Astrocyte of the cerebellum (primary cell): ENCODE measurements at regions not wholly inside any gene's neighbourhood (a gene's known extent, or its start where the extent isn't known, plus 50 kb on each side); places are given as distances from the start of the nearest gene placed in this dataset.

Experiments
- DNase-seq: peaks from one replicate; pipeline ENCODE4 v3.0.0-alpha.2; 2011; ENCODE audit warnings: low read depth
- H3K4me3 ChIP-seq: 2 replicates; pipeline ENCODE4 v1.5.1; 2011; ENCODE audit warnings: mild to moderate bottlenecking, low read depth, low read length, moderate library complexity
- in situ Hi-C: cut with HindIII; loops from 2 replicates; pipeline ENCODE4 v1.10.0; 2017; ENCODE audit warnings: low sequenced_read_pairs
- TF ChIP-seq, protein P1 (sequence below): IDR thresholded peaks from 2 replicates; pipeline ENCODE4 v1.5.1; 2012; ENCODE audit warnings: low read length, low read depth, moderate library complexity, mild to moderate bottlenecking; ENCODE audit errors: missing control alignments

DNA sequence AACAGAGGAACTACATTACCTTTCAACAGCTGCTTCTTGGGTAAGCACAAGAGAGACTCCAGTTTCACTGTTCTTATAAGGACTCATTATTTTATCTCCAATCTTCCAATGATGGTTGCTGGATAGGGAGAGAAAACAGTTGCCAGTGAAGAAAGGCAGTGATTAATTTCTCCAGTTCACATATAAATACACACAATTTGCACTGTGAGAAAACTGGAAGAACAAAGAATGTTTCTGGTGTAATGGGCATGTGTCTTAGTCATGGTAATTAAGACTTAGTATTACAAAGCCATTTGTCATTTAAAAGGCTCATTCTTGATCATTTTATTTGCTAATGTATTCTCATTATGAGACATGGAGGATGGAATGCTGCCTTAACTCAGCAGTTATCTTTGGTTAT, 78.0 kb upstream of the FAR2 start:
- no peak for DNase-seq
- TF ChIP-seq, protein P1, sequence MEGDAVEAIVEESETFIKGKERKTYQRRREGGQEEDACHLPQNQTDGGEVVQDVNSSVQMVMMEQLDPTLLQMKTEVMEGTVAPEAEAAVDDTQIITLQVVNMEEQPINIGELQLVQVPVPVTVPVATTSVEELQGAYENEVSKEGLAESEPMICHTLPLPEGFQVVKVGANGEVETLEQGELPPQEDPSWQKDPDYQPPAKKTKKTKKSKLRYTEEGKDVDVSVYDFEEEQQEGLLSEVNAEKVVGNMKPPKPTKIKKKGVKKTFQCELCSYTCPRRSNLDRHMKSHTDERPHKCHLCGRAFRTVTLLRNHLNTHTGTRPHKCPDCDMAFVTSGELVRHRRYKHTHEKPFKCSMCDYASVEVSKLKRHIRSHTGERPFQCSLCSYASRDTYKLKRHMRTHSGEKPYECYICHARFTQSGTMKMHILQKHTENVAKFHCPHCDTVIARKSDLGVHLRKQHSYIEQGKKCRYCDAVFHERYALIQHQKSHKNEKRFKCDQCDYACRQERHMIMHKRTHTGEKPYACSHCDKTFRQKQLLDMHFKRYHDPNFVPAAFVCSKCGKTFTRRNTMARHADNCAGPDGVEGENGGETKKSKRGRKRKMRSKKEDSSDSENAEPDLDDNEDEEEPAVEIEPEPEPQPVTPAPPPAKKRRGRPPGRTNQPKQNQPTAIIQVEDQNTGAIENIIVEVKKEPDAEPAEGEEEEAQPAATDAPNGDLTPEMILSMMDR, result no peak

DNA sequence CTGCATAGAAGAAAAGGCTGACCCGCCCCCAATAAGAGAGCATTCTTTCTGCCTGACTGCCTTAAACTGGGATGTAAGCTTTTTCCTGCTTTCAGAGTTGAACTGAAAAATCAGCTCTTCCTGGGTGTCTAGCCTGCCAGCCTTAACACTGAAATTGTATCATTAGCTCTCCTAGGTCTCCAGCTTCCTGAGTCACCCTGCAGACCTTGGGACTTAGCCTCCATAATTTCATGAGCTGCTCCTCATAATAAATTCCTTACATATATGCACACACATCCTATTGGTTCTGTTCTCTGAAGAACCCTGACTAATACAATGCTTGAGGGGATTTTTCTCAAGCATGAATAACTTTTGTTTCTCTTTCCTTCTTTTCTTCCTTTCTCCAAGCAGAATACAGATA, 76.4 kb upstream of the FAR2 start:
- in situ Hi-C loops, result loop anchor here (5.0 kb wide), 1 partner anchor 45 kb away; no protein-coding TSS in a partner anchor
- no peak overlapping the region for H3K4me3 ChIP-seq
- no peak for DNase-seq
- TF ChIP-seq, protein P1, result no peak

More for the DNA sequence above, 78.0 kb upstream of the FAR2 start:
- in situ Hi-C loops, result loop anchor here (5.0 kb wide), 1 partner anchor 46 kb away; no protein-coding TSS in a partner anchor
- no peak overlapping the region for H3K4me3 ChIP-seq

DNA sequence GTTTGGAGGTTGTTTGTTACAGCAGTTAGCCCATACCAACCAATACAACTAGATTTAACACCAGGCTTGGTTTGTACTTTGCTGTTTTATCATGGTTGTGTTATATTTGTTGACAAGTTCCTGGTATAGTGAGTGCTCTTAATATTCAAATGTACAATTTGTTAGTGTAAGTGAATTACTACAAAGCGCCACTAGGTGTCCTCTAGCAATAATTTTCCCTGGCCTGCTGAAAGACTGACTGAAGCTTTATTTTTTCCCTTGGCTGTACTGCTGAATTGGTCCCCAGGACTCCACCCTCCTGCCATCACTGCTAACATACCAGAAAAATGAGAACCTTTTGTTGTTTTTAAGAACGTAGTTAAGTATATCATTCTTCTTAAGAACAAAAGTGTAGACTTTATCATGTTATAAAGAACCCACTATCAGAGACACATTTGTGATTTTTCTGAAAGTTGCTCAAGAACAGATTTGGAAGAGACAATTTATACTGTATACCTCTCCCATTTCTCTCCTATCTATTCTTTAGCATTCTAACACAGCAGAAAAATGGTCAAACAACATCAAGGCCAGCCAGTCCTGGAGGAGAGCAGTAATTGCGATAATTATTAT, 75.3 kb upstream of the FAR2 start:
- peak; percentile 27 for DNase-seq
- TF ChIP-seq, protein P1, result peak; percentile 64
- in situ Hi-C loops, result loop anchor here (5.0 kb wide), 1 partner anchor 44 kb away; no protein-coding TSS in a partner anchor
- H3K4me3 ChIP-seq, result no peak overlapping the region

DNA sequence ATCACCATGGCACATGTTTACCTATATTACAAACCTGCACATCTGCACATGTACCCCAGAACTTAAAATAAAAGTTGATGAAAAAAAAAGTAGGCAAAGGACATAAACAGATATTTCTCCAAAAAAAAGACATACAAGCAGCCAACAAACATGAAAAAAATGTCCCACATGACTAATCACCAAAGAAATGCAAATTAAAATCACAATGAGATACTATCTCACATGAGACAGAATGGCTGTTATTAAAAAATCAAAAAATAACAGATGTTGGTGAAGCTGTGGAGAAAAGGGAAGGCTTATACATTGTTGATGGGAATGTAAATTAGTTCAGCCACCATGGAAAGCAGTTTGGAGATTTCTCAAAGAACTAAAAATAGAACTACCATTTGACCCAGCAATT, 68.0 kb upstream of the FAR2 start:
- TF ChIP-seq, protein P1, result no peak
- in situ Hi-C loops, result no loop called here
- DNase-seq, result no peak
- no peak overlapping the region for H3K4me3 ChIP-seq

DNA sequence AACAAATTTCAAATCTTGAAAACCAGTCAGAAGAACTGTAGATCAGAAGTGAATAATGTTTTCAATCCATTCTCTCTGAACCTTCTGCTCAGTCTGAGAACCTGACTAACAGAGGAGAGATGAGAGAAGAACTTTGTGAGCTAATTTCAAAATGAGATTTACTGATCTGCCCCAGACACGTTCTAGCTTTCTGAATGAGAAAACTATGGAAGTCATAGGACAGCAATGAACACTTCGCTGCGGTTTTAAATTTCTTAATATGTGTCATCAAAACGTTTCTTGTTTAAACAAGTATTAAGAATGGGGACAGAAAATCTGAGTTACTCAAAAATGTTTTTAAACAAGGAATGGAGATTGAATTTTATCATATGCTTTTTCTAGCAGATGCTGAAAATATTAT, 66.6 kb upstream of the FAR2 start:
- TF ChIP-seq, protein P1, result no peak
- in situ Hi-C loops, result no loop called here
- no peak overlapping the region for H3K4me3 ChIP-seq
- no peak for DNase-seq

DNA sequence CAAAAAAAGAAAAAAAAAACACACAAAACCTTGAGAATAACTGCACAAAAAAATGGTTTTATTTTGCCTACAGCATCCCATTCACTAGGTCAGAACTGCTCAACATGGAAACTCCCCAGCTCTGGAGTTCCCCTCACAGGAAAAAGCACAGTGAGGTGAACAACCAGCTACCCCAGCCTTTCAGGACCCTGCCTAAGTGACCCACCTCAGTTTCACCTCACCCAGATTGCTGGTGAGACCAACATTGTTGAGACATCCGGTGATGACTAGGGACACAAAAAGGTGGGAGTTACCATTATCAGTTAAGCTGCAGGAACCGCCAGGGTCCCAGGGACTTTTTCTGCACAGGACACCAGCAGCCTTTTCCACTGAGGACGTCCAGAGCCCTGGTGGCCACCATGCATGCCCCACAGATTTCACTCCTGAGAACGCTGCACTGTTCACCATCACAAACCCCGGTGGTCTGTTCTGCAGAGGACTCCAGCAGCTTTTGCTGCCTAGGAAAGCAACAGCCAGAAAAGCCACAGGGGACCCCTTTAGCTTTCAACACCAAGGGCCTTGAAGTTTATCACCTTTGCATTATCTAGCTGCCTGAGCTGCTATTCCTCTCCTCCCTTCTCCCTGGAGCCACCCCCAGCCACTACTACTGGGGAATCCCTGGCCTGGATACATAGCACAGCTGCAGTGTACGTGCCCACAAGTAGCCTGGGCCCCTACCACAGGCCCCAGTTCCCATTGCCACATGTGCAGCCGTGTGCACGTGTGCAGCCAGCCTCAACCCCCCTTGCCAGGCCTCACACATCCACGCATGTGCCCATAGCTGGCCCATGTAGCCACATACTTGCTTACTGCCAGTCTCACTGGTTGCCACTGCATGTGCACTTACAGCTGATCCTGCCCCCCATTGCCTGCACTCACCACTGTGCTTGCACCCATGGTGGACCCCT, 62.5 kb upstream of the FAR2 start:
- DNase-seq, result no peak
- in situ Hi-C loops, result no loop called here
- TF ChIP-seq, protein P1, result no peak
- H3K4me3 ChIP-seq, result no peak overlapping the region
